Duodenal mucosa (tissue), 2 donors: ENCODE measurements at regions not wholly inside any gene's neighbourhood (a gene's known extent, or its start where the extent isn't known, plus 50 kb on each side); places are given as distances from the start of the nearest gene placed in this dataset.

Experiments
- H3K27ac ChIP-seq: one replicate; pipeline ENCODE4 v1.7.0; 2013; ENCODE audit warnings: low read depth, low read length
- H3K27me3 ChIP-seq, 2 donors: one replicate each; pipeline ENCODE4 v1.7.0; 2013; ENCODE audit warnings: low read length in 2 of 2, control low read depth in 1 of 2; ENCODE audit not compliant: insufficient read depth in 2 of 2, control insufficient read depth in 1 of 2
- H3K36me3 ChIP-seq, 2 donors: one replicate each; pipeline ENCODE4 v1.7.0; 2013; ENCODE audit warnings: low read length in 2 of 2, control low read depth in 1 of 2; ENCODE audit not compliant: insufficient read depth in 2 of 2, control insufficient read depth in 1 of 2
- H3K4me1 ChIP-seq, 2 donors: one replicate each; pipeline ENCODE4 v1.7.0; 2013; ENCODE audit warnings: low read length in 2 of 2, control low read depth in 1 of 2; ENCODE audit not compliant: insufficient read depth in 2 of 2, control insufficient read depth in 1 of 2
- H3K4me3 ChIP-seq, 2 donors: one replicate each; pipeline ENCODE4 v1.7.0; 2013; ENCODE audit warnings: low read length in 2 of 2, low read depth in 1 of 2
- H3K9ac ChIP-seq, 2 donors: one replicate each; pipeline ENCODE4 v1.7.0; 2013; ENCODE audit warnings: low read length in 2 of 2, low read depth in 1 of 2
- H3K9me3 ChIP-seq, 2 donors: one replicate each; pipeline ENCODE4 v1.7.0; 2013; ENCODE audit warnings: low read length in 2 of 2, control low read depth in 1 of 2; ENCODE audit not compliant: control insufficient read depth in 1 of 2

DNA sequence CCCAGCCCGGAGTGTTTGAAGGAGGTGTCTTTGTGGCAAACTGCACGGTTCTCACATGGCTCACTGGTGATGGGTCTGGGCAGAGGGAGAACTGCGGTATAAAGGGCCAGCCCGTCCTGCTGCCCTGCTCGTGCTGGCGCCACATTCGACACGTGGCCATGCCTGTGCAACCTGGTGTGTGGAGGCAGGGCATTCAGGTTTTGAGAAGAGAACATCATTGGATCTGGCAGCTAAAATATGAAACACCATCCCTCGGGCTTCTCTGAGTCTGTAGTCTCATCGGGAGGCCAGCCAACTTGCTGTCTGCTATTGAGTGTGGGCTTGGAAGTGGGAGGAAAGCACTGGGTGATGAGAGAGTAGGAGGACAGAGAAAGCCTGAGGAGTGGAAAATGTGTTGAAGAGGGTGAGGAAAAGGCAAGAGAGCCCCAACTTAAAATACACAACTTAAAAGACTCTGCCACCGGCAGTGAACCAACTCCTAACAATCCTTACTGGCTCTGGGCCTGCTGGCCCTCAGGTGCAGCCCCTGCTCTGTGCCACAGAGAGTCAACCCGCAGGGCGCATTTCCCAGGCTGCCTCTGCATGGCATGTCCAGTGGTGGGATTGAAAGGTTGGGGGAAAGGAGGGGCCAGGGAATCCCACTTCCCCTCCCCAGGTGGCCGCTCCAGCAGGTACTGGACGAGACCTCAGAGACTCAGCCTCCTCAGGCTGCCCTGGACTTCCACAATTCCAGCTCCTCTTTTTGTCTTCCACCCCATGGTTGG, 112.7 kb upstream of the DLX2 start:
- no peaks in the 10 kb centered on the region for H3K4me1 ChIP-seq
- H3K9ac ChIP-seq, result no peak overlapping the region
- no peak overlapping the region for H3K4me3 ChIP-seq
- H3K36me3 ChIP-seq, result no peaks in the 10 kb centered on the region
- no peak overlapping the region for H3K27ac ChIP-seq
- no peaks in the 10 kb centered on the region for H3K27me3 ChIP-seq
- no peaks in the 10 kb centered on the region for H3K9me3 ChIP-seq

DNA sequence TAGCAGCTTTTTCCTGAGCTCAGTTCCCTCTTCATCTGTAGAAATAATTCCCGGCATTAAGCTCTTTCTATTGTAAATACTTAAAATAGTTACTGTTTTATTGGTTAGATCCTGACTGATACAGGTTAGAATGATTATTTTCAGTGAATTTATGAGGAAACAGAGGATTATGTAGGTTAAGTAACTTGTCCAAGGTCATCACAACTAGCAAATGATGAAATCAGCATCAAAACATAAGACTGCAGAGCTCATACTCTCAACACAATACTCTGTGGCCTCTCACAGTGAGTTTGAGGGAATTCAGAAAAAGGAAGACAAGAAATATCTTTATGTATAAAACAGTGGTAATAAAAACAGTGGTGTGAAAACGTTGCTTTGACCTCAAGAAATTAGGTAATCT, 113.2 kb upstream of the DLX2 start:
- H3K4me3 ChIP-seq, result no peak overlapping the region

DNA sequence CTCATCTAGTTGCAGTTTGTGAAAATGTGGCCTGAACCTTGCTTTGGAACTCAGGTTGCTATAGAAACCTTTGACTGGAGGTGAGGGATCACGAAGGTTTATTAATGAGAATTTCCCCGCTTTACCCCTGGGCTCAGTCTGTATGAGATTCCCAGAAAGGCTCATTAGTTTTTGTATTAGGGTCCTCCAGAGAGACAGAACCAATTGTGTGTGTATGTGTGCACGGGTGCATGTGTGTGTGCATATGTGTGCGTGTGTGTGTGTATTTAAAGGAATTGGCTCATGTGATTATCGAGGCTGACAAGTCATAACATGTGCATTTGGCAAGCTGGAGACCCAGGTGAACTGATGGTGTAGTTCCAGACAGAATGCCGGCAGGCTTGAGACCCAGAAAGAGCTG, 113.8 kb upstream of the DLX2 start:
- H3K27me3 ChIP-seq, result no peaks in the 10 kb centered on the region
- no peak overlapping the region for H3K27ac ChIP-seq
- H3K4me3 ChIP-seq, result no peak overlapping the region
- no peaks in the 10 kb centered on the region for H3K4me1 ChIP-seq
- H3K9ac ChIP-seq, result no peak overlapping the region
- no peaks in the 10 kb centered on the region for H3K9me3 ChIP-seq
- H3K36me3 ChIP-seq, result no peaks in the 10 kb centered on the region

More for the DNA sequence above, 113.2 kb upstream of the DLX2 start:
- H3K9me3 ChIP-seq, result no peaks in the 10 kb centered on the region
- no peak overlapping the region for H3K9ac ChIP-seq
- no peaks in the 10 kb centered on the region for H3K27me3 ChIP-seq
- H3K36me3 ChIP-seq, result no peaks in the 10 kb centered on the region
- no peaks in the 10 kb centered on the region for H3K4me1 ChIP-seq
- no peak overlapping the region for H3K27ac ChIP-seq

GRCh38 chr2:172219201-172219600, 116.5 kb upstream of the DLX2 start:
- Histone ChIP-seq H3K4me3 (no peak overlapping the region), H3K9ac (no peak overlapping the region), H3K36me3 (no peaks in the 10 kb centered on the region), H3K27me3 (no peaks in the 10 kb centered on the region), H3K27ac (no peak overlapping the region), H3K4me1 (peaks cover 6 to 7% of the 10 kb centered on the region in 2 donors), H3K9me3 (no peaks in the 10 kb centered on the region)

DNA sequence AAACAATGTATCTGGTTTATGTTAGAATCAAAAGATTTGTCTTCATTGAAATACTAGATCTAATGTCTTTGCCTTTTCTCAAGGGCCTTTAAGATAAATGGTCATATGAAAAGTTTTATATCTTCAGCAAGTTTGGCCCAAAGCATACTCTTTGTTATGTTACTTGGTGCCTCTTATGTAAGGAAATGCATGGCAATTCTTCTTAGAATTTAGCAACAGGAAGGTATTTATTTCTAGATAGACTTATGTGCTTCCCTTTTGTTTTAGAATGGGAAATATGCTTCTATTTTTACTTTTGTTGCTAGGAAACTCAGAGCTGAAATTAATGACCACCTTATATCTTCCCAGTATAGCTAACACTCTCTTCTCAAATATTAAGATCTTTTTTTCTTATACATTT, 117.4 kb upstream of the DLX2 start:
- no peak overlapping the region for H3K27ac ChIP-seq
- no peaks in the 10 kb centered on the region for H3K36me3 ChIP-seq
- H3K9me3 ChIP-seq, result no peaks in the 10 kb centered on the region
- H3K9ac ChIP-seq, result no peak overlapping the region
- no peaks in the 10 kb centered on the region for H3K27me3 ChIP-seq
- no peak overlapping the region for H3K4me3 ChIP-seq
- peaks cover 7 to 8% of the 10 kb centered on the region in 2 donors for H3K4me1 ChIP-seq

- Histone ChIP-seq H3K36me3 (no peaks in the 10 kb centered on the region), H3K4me3 (no peak overlapping the region), H3K9ac (no peak overlapping the region), H3K27me3 (no peaks in the 10 kb centered on the region), H3K9me3 (no peaks in the 10 kb centered on the region), H3K27ac (no peak overlapping the region), H3K4me1 (peaks cover 20 to 34% of the 10 kb centered on the region in 2 donors)
These were observed 120.9 kb upstream of the DLX2 start for GRCh38 chr2:172223601-172224054.

DNA sequence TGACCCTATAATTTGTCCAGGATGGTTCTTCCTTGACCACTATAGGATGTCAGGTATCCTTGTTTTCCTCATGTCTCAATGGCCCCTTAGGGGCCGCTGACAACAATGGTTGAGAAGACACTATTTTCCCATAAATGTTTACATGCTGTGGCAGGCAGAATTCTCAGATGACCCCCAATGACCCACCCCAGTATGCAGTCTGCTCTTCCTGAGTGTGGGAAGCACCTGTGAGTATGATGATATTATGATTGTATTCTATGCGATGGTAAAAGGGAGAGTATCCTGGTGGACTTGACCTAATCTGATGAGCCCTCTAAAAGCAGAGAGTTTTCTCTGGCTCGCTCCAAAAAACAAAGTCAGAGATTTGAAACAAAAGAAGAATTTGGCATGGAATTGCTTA, 123.1 kb upstream of the DLX2 start:
- Histone ChIP-seq H3K27me3 (no peaks in the 10 kb centered on the region), H3K4me1 (peaks cover 35 to 49% of the 10 kb centered on the region in 2 donors), H3K4me3 (no peak overlapping the region), H3K9me3 (no peaks in the 10 kb centered on the region), H3K36me3 (no peaks in the 10 kb centered on the region), H3K9ac (no peak overlapping the region), H3K27ac (no peak overlapping the region)

DNA sequence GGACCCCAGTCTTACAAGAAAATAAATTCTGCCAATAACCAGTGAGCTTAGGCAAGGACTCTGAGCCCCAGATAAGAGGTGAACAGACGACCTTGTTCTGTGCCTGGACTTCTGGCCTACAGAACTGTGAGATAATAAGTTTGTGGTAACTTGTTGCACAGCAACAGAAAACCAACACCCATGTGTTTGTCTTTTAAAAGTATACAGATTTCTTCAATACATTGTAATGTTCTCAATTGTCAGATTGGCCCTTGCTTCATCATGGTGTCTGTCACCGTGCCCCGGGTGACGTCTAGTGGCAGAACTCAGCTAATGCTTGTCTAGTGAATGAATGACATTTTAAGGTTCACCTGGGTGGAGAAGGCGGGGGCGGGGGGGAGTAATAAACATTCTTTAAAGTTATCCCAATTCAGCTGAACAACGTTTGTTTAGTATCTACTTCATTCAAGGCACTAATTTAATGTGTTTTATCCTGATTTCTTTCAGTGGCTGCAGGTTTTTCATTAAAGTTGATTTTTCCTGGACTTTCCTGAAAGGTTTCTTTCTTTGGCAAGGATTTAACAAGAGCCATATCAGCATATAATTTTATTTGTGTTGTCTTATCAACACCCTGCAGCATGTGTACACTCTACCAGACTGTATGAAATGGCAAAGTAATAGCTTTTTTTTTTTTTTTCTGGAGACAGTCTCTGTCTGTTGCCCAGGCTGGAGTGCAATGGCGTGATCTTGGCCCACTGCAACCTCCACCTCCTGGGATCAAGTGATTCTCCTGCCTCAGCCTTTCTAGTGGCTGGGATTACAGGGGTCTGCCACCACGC, 123.8 kb upstream of the DLX2 start:
- no peak overlapping the region for H3K27ac ChIP-seq
- no peaks in the 10 kb centered on the region for H3K36me3 ChIP-seq
- peaks cover 35 to 52% of the 10 kb centered on the region in 2 donors for H3K4me1 ChIP-seq
- no peaks in the 10 kb centered on the region for H3K9me3 ChIP-seq
- no peaks in the 10 kb centered on the region for H3K27me3 ChIP-seq
- H3K9ac ChIP-seq, result no peak overlapping the region
- no peak overlapping the region for H3K4me3 ChIP-seq

GRCh38 chr2:172227719-172228118, 125.0 kb upstream of the DLX2 start:
- Histone ChIP-seq H3K4me1 (peaks cover 48 to 65% of the 10 kb centered on the region in 2 donors), H3K27me3 (no peaks in the 10 kb centered on the region), H3K36me3 (no peaks in the 10 kb centered on the region), H3K9me3 (no peaks in the 10 kb centered on the region), H3K4me3 (no peak overlapping the region), H3K9ac (no peak overlapping the region), H3K27ac (no peak overlapping the region)

DNA sequence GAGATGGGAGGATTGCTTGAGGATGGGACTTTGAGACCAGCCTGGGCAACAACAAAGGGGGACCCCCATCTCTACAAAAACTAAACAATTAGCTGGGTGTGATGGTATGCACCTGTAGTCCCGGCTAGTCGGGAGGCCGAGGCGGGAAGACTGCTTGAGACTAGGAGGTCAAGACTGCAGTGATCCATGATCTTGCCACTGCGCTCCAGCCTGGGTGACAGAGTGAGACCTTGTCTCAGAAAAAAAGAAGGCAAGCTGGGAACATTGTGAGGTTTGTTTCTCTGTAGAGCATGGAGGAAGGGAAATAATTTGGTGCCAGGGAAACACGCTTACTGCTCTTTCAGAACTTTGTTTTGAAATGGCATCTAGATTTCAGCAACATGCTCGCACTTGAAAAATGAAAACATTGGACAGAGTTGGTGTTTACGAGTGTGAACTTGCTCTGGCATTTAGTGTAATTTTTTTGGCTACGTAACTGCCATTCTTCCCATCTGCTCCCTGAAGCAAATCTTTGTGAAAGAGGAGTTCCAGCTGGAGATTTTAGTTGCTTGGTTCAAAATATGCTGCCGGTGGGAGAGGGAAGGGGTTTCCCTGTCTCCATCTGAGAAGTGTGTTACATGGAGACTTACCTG, 125.6 kb upstream of the DLX2 start:
- Histone ChIP-seq H3K27me3 (no peaks in the 10 kb centered on the region), H3K9ac (no peak overlapping the region), H3K27ac (no peak overlapping the region), H3K4me1 (peaks cover 52 to 67% of the 10 kb centered on the region in 2 donors), H3K36me3 (no peaks in the 10 kb centered on the region), H3K9me3 (no peaks in the 10 kb centered on the region), H3K4me3 (no peak overlapping the region)
